HCT116 (cell line): ENCODE measurements at regions not wholly inside any gene's neighbourhood (a gene's known extent, or its start where the extent isn't known, plus 50 kb on each side); places are given as distances from the start of the nearest gene placed in this dataset.

ENCODE experiments used
- ATAC-seq: fragments of 200-7000 bp; cut with Tn5 transposase; 2 replicates; pipeline ENCODE4 v1.9.1; 2020; ENCODE audit warnings: mild to moderate bottlenecking, moderate library complexity
- BruUV-seq: library from RNA; stranded (reverse); fragments of 400-500 nt; replicated peaks from 2 replicates; lab custom pipeline; 2021; lab: Mats Ljungman, UMichigan
- CTCF ChIA-PET: fragments of 300-600 bp; sonication (Branson Sonifier 250); formaldehyde crosslinking; loops from one replicate; lab custom pipeline; 2021; ENCODE audit warnings: antibody characterized with exemption; lab: Charles Lee
- POLR2A ChIA-PET: fragments of 300-600, 350-600 bp; sonication (Branson Sonifier 250); formaldehyde crosslinking; loops from one replicate; lab custom pipeline; 2021; ENCODE audit warnings: antibody characterized with exemption; lab: Charles Lee
- RAD21 ChIA-PET, 2 experiments: fragments of 300-600 bp; sonication (Branson Sonifier 250); formaldehyde crosslinking; loops; one replicate each; lab custom pipeline; 2023; ENCODE audit warnings: low total read pairs in 2 of 2; ENCODE audit not compliant: uncharacterized antibody in 2 of 2, unreplicated experiment in 2 of 2, low non-redundant PET in 1 of 2; lab: Charles Lee
- DNase-seq: peaks from one replicate; pipeline ENCODE4 v3.0.0-alpha.2; 2010; ENCODE audit warnings: low read depth, low spot score
- H2AFZ ChIP-seq: fragments of 200-600 bp; shearing (Covaris generic), sonication (generic); 2 replicates; pipeline ENCODE4 v1.6.1; 2017; ENCODE audit warnings: low read depth, mixed run types, mixed read lengths, antibody characterized with exemption, low read length; ENCODE audit not compliant: poor library complexity, severe bottlenecking
- H3K27ac ChIP-seq: 2 replicates; pipeline ENCODE4 v1.5.1; 2012; ENCODE audit warnings: low read depth, low read length
- H3K27me3 ChIP-seq: fragments of 200-600 bp; sonication (generic); 2 replicates; pipeline ENCODE4 v1.6.1; 2016; ENCODE audit warnings: mixed run types, low read length, mixed read lengths; ENCODE audit not compliant: insufficient read depth
- H3K36me3 ChIP-seq, 2 experiments: fragments of 200-500 bp in 1 of 2; fragments of 200-600 bp in 1 of 2; sonication (Bioruptor generic) in 1 of 2; sonication (generic) in 1 of 2; 2 replicates each; pipeline versions ENCODE4 v1.5.1 to v1.6.1; 2014 to 2016; ENCODE audit warnings: low read length in 2 of 2, inconsistent platforms in 1 of 2, mixed read lengths in 1 of 2, mixed run types in 1 of 2; ENCODE audit not compliant: insufficient read depth in 2 of 2, control insufficient read depth in 1 of 2
- H3K4me1 ChIP-seq, 2 experiments: fragments of 200-600 bp in 1 of 2; sonication (generic) in 1 of 2; 2 replicates each; pipeline versions ENCODE4 v1.5.1 to v1.6.1; 2012 to 2017; ENCODE audit warnings: low read length in 2 of 2, inconsistent platforms in 1 of 2, mild to moderate bottlenecking in 1 of 2, mixed read lengths in 1 of 2, mixed run types in 1 of 2, moderate library complexity in 1 of 2; ENCODE audit not compliant: insufficient read depth in 2 of 2, control insufficient read depth in 1 of 2
- H3K4me2 ChIP-seq: fragments of 200-600 bp; sonication (generic); 2 replicates; pipeline ENCODE4 v1.6.1; 2017; ENCODE audit warnings: mixed run types, low read length, mixed read lengths
- H3K4me3 ChIP-seq, 2 experiments: fragments of 200-600 bp in 1 of 2; sonication (generic) in 1 of 2; replicated peaks in 1 of 2; 2 replicates each; pipeline ENCODE4 v1.5.1; 2011 to 2016; ENCODE audit warnings: low read length in 2 of 2, control low read depth in 1 of 2, low read depth in 1 of 2, mild to moderate bottlenecking in 1 of 2, mixed read lengths in 1 of 2, mixed run types in 1 of 2
- H3K79me2 ChIP-seq: fragments of 200-600 bp; sonication (generic); 2 replicates; pipeline ENCODE4 v1.6.1; 2017; ENCODE audit warnings: mild to moderate bottlenecking, mixed run types, low read length, moderate library complexity, mixed read lengths; ENCODE audit not compliant: insufficient read depth
- H3K9ac ChIP-seq: fragments of 200-600 bp; sonication (generic); 2 replicates; pipeline ENCODE4 v1.6.1; 2016; ENCODE audit warnings: low read length, mixed read lengths
- H3K9me2 ChIP-seq: fragments of 200-600 bp; sonication (generic), shearing (Covaris generic); 2 replicates; pipeline ENCODE4 v1.6.1; 2017; ENCODE audit warnings: mixed run types, mild to moderate bottlenecking, moderate library complexity; ENCODE audit not compliant: insufficient read depth
- H3K9me3 ChIP-seq, 2 experiments: fragments of 200-500 bp in 1 of 2; fragments of 200-600 bp in 1 of 2; sonication (Bioruptor generic) in 1 of 2; sonication (generic) in 1 of 2; 2 replicates each; pipeline ENCODE4 v1.6.1; 2014 to 2017; ENCODE audit warnings: low read length in 2 of 2, mixed read lengths in 2 of 2, inconsistent platforms in 1 of 2, low read depth in 1 of 2, mild to moderate bottlenecking in 1 of 2, mixed run types in 1 of 2, moderate library complexity in 1 of 2; ENCODE audit not compliant: control insufficient read depth in 1 of 2, insufficient read depth in 1 of 2
- H4K20me1 ChIP-seq: fragments of 200-600 bp; sonication (generic), shearing (Covaris generic); 2 replicates; pipeline ENCODE4 v1.6.1; 2017; ENCODE audit warnings: mixed run types, mild to moderate bottlenecking, moderate library complexity; ENCODE audit not compliant: insufficient read depth
- ATF3 ChIP-seq: IDR thresholded peaks from 2 replicates; pipeline ENCODE4 v1.6.1; 2012
- CBX3 ChIP-seq: IDR thresholded peaks from 2 replicates; pipeline ENCODE4 v1.6.1; 2012; ENCODE audit warnings: low read depth
- ELF1 ChIP-seq: IDR thresholded peaks from 2 replicates; pipeline ENCODE4 v1.6.1; 2012; ENCODE audit warnings: low read depth, borderline replicate concordance
- EZH2 ChIP-seq: fragments of 200-600 bp; sonication (generic); IDR thresholded peaks from 2 replicates; pipeline ENCODE4 v1.6.1; 2017; ENCODE audit warnings: antibody characterized with exemption, mixed run types
- EZH2phosphoT487 ChIP-seq: fragments of 200-600 bp; IDR thresholded peaks from 2 replicates; pipeline ENCODE4 v1.6.1; 2018; ENCODE audit warnings: antibody characterized with exemption, borderline replicate concordance
- JUND ChIP-seq: IDR thresholded peaks from 2 replicates; pipeline ENCODE4 v1.6.1; 2012
- MAX ChIP-seq: IDR thresholded peaks from 2 replicates; pipeline ENCODE4 v1.6.1; 2012
- POLR2A ChIP-seq: IDR thresholded peaks from 2 replicates; pipeline ENCODE4 v1.7.0; 2011; ENCODE audit warnings: borderline replicate concordance; ENCODE audit not compliant: insufficient read depth, insufficient read length; ENCODE audit errors: extremely low read depth
- RAD21 ChIP-seq: IDR thresholded peaks from 2 replicates; pipeline ENCODE4 v1.6.1; 2012; ENCODE audit warnings: low read depth, mild to moderate bottlenecking
- REST ChIP-seq: IDR thresholded peaks from 2 replicates; pipeline ENCODE4 v1.6.1; 2012; ENCODE audit warnings: low read depth
- SIN3A ChIP-seq: IDR thresholded peaks from 2 replicates; pipeline ENCODE4 v1.6.1; 2012; ENCODE audit warnings: low read depth
- SRF ChIP-seq: IDR thresholded peaks from 2 replicates; pipeline ENCODE4 v1.6.1; 2012; ENCODE audit warnings: low read depth
- TCF7L2 ChIP-seq: IDR thresholded peaks from 2 replicates; pipeline ENCODE4 v1.7.0; 2011; ENCODE audit warnings: borderline replicate concordance, inconsistent platforms; ENCODE audit not compliant: insufficient read depth, insufficient read length; ENCODE audit errors: extremely low read depth
- ZBTB33 ChIP-seq: IDR thresholded peaks from 2 replicates; pipeline ENCODE4 v1.6.1; 2011; ENCODE audit warnings: mild to moderate bottlenecking, low read length, moderate library complexity; ENCODE audit not compliant: insufficient replicate concordance; ENCODE audit errors: extremely low read depth
- ZNF274 ChIP-seq: fragments of 200-500 bp; sonication (Bioruptor generic); IDR thresholded peaks from 2 replicates; pipeline ENCODE4 v1.6.1; 2014; ENCODE audit warnings: mild to moderate bottlenecking, low read depth, low read length, inconsistent platforms
- intact Hi-C: fragments of 100-400 bp; cut with micrococcal nuclease; formaldehyde crosslinking; loops from 2 replicates; pipeline ENCODE4 v1.10.0; 2022

GRCh38 chr14:53872681-53873089 is 83.9 kb downstream of the BMP4 start:
- ATAC-seq, result no peak
- Histone ChIP-seq H4K20me1 (no peaks in the 10 kb centered on the region), H2AFZ (no peak overlapping the region), H3K27me3 (no peaks in the 10 kb centered on the region), H3K4me3 (no peak overlapping the region), H3K27ac (no peak overlapping the region), H3K79me2 (no peaks in the 10 kb centered on the region), H3K36me3 (no peaks in the 10 kb centered on the region), H3K9me2 (no peaks in the 10 kb centered on the region), H3K9ac (no peak overlapping the region), H3K4me2 (no peak overlapping the region), H3K9me3 (no peaks in the 10 kb centered on the region), H3K4me1 (no peaks in the 10 kb centered on the region)
- intact Hi-C loops, result no loop called here
- no peak for DNase-seq
- no TSS peak for BruUV-seq
- RAD21 ChIA-PET, result no interaction called here
- TF ChIP-seq SIN3A, result no peak
- no peak for TF ChIP-seq POLR2A
- TF ChIP-seq JUND, result no peak
- TF ChIP-seq MAX, result no peak
- TF ChIP-seq CBX3, result no peak
- TF ChIP-seq REST, result no peak
- TF ChIP-seq ZNF274, result no peak
- no peak for TF ChIP-seq SRF
- no peak for TF ChIP-seq RAD21
- TF ChIP-seq ATF3, result no peak
- TF ChIP-seq EZH2phosphoT487, result no peak
- TF ChIP-seq ELF1, result no peak
- TF ChIP-seq TCF7L2, result no peak
- TF ChIP-seq ZBTB33, result no peak
- no peak for TF ChIP-seq EZH2
- CTCF ChIA-PET, result no interaction called here
- POLR2A ChIA-PET, result no interaction called here
